Lower leg skin (tissue), 4 donors: ENCODE measurements at regions not wholly inside any gene's neighbourhood (a gene's known extent, or its start where the extent isn't known, plus 50 kb on each side); places are given as distances from the start of the nearest gene placed in this dataset.

Source experiments
- DNase-seq, 2 donors: peaks; one replicate each; pipeline ENCODE4 v3.0.0-alpha.2; 2019; ENCODE audit warnings: low spot score in 2 of 2
- H3K4me3 ChIP-seq: fragments of 200-600 bp; sonication (generic); 2 replicates; pipeline ENCODE4 v1.5.1; 2017; ENCODE audit warnings: mild to moderate bottlenecking, low read depth; ENCODE audit not compliant: poor library complexity, severe bottlenecking
- CTCF ChIP-seq, 3 donors: fragments of 450-650 bp; IDR thresholded peaks; one replicate each; pipeline ENCODE4 v1.5.1; 2016; ENCODE audit warnings: antibody characterized with exemption in 3 of 3, mild to moderate bottlenecking in 3 of 3, moderate library complexity in 2 of 3
- POLR2A ChIP-seq, 2 donors: fragments of 450-650 bp; IDR thresholded peaks; one replicate each; pipeline ENCODE4 v1.6.1; 2016 to 2017; ENCODE audit warnings: antibody characterized with exemption in 2 of 2, mild to moderate bottlenecking in 1 of 2, moderate library complexity in 1 of 2
- WGBS, 2 donors: methylation state at CpG; one replicate each; pipeline ENCODE4 v1.1.5; 2018; 5-methylcytosine and 5-hydroxymethylcytosine counted together
- intact Hi-C: fragments of 100-400 bp; cut with DNase I; formaldehyde crosslinking; loops from one replicate; pipeline ENCODE4 v1.15.0; 2023; ENCODE audit warnings: low total_unique reads

- no peak for TF ChIP-seq CTCF (IDR thresholded peaks at IDR 0.05)
- no peak for TF ChIP-seq POLR2A (IDR thresholded peaks at IDR 0.05)
- intact Hi-C loops = no loop called here
- peak in 1 of 2 donors; percentile 68 for DNase-seq
- no peak overlapping the region for H3K4me3 ChIP-seq
- 70 to 75% methylated on average over 5 of the region's 5 CpGs for WGBS, 2 donors
Observed at GRCh38 chr1:29579821-29580425, 343.6 kb downstream of the PTPRU start.

GRCh38 chr1:29577512-29577911, 341.2 kb downstream of the PTPRU start:
- no peak overlapping the region for H3K4me3 ChIP-seq
- TF ChIP-seq CTCF (IDR thresholded peaks at IDR 0.05) (no peak), POLR2A (IDR thresholded peaks at IDR 0.05) (no peak)
- intact Hi-C loops = no loop called here
- WGBS, 2 donors = 56 to 61% methylated on average over 9 of the region's 9 CpGs
- DNase-seq = no peak

- TF ChIP-seq POLR2A (IDR thresholded peaks at IDR 0.05) = no peak
- TF ChIP-seq CTCF (IDR thresholded peaks at IDR 0.05) = no peak
- H3K4me3 ChIP-seq = no peak overlapping the region
- intact Hi-C loops = no loop called here
- 70 to 79% methylated on average over 6 of the region's 6 CpGs for WGBS, 2 donors
- no peak for DNase-seq
Observed at GRCh38 chr1:29576510-29576909, 340.2 kb downstream of the PTPRU start.

- intact Hi-C loops = no loop called here
- TF ChIP-seq CTCF (IDR thresholded peaks at IDR 0.05) (no peak), POLR2A (IDR thresholded peaks at IDR 0.05) (no peak)
Observed at GRCh38 chr1:29575826-29576225, 339.5 kb downstream of the PTPRU start.

GRCh38 chr1:29575277-29575676, 339.0 kb downstream of the PTPRU start:
- 37 to 42% methylated on average over 6 of the region's 6 CpGs for WGBS, 2 donors
- no peak for TF ChIP-seq CTCF (IDR thresholded peaks at IDR 0.05)
- TF ChIP-seq POLR2A (IDR thresholded peaks at IDR 0.05) = no peak
- no peak overlapping the region for H3K4me3 ChIP-seq
- intact Hi-C loops = no loop called here
- no peak for DNase-seq

More at GRCh38 chr1:29575826-29576225, 339.5 kb downstream of the PTPRU start:
- H3K4me3 ChIP-seq = no peak overlapping the region
- DNase-seq = no peak

- intact Hi-C loops = no loop called here
- DNase-seq = no peak
- no peak overlapping the region for H3K4me3 ChIP-seq
- TF ChIP-seq CTCF (IDR thresholded peaks at IDR 0.05) (no peak), POLR2A (IDR thresholded peaks at IDR 0.05) (no peak)
- WGBS, 2 donors = 68 to 89% methylated on average over 2 of the region's 2 CpGs
Observed at GRCh38 chr1:29574871-29575270, 338.5 kb downstream of the PTPRU start.
